H1 (cell line): ENCODE measurements at regions not wholly inside any gene's neighbourhood (a gene's known extent, or its start where the extent isn't known, plus 50 kb on each side); places are given as distances from the start of the nearest gene placed in this dataset.

ENCODE experiments used
- CBX8 ChIP-seq: fragments of 300-800, 300-1000 bp; sonication (generic); IDR thresholded peaks from 2 replicates; pipeline ENCODE4 v1.7.1; 2016; ENCODE audit warnings: low read depth, low read length, borderline replicate concordance
- EGR1 ChIP-seq: IDR thresholded peaks from 2 replicates; pipeline ENCODE4 v1.6.1; 2011; ENCODE audit warnings: low read depth, low read length, borderline replicate concordance
- EP300 ChIP-seq, 2 experiments: IDR thresholded peaks; 1 replicate in 1 of 2; 2 replicates in 1 of 2; pipeline ENCODE4 v1.6.1; 2011 to 2012; ENCODE audit warnings: low read depth in 2 of 2, low read length in 2 of 2, mild to moderate bottlenecking in 2 of 2, borderline replicate concordance in 1 of 2, inconsistent platforms in 1 of 2, moderate library complexity in 1 of 2
- KDM5A ChIP-seq: fragments of 200-600 bp; IDR thresholded peaks from 2 replicates; pipeline ENCODE4 v1.7.1; 2012; ENCODE audit warnings: mild to moderate bottlenecking, low read length, inconsistent platforms, mixed read lengths
- POLR2A ChIP-seq, 2 experiments: IDR thresholded peaks; 1 replicate in 1 of 2; 2 replicates in 1 of 2; pipeline ENCODE4 v1.6.1; 2011; ENCODE audit warnings: low read depth in 2 of 2, low read length in 2 of 2, mild to moderate bottlenecking in 2 of 2; ENCODE audit errors: control extremely low read depth in 1 of 2
- RXRA ChIP-seq: IDR thresholded peaks from 2 replicates; pipeline ENCODE4 v1.6.1; 2011; ENCODE audit warnings: low read depth, mild to moderate bottlenecking, low read length, moderate library complexity; ENCODE audit not compliant: insufficient read depth
- SIN3A ChIP-seq, 2 experiments: IDR thresholded peaks in 1 of 2; conservative IDR thresholded peaks in 1 of 2; 2 replicates each; pipeline ENCODE4 v1.6.1; 2011 to 2012; ENCODE audit warnings: low read length in 2 of 2, improper control_type of control experiment in 1 of 2, low read depth in 1 of 2, mild to moderate bottlenecking in 1 of 2
- TF ChIP-seq, protein P1 (sequence below), 3 experiments: IDR thresholded peaks; 1 replicate in 2 of 3; 2 replicates in 1 of 3; pipeline versions ENCODE4 v1.5.1 to v1.6.1; 2011; ENCODE audit warnings: low read length in 3 of 3, mild to moderate bottlenecking in 3 of 3, inconsistent platforms in 2 of 3, low read depth in 1 of 3, moderate library complexity in 1 of 3; ENCODE audit not compliant: insufficient read depth in 1 of 3; ENCODE audit errors: control extremely low read depth in 1 of 3
- TF ChIP-seq, protein P2 (sequence below): IDR thresholded peaks from 2 replicates; pipeline ENCODE4 v1.6.1; 2011; ENCODE audit warnings: low read depth, mild to moderate bottlenecking, low read length; ENCODE audit not compliant: insufficient read depth

DNA sequence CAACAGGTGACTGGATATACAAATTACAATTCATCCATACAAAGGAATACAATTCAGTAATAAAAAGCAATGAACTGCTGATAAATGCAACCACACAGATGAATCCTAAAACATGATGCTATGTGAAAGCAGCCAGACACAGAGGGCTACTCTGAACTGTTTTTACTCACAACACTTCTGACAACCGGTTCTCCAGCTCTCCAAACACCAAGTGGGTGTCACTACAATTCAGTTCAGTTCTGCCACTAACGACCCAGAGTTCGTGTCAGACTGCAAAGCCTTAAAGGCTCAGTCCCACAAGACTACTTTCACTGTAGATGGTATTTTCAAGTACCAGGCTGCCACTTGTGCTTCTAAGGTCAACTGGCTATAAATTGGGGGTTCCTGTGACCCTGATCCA is 119.4 kb downstream of the SLC16A1 start:
- TF ChIP-seq POLR2A (IDR thresholded peaks at IDR 0.05; ENCODE audit: control extremely low read depth in 1 of 2, low read depth in 2 of 2, low read length in 2 of 2), result no peak
- no peak for TF ChIP-seq EGR1
- TF ChIP-seq CBX8, result no peak
- TF ChIP-seq, protein P1, sequence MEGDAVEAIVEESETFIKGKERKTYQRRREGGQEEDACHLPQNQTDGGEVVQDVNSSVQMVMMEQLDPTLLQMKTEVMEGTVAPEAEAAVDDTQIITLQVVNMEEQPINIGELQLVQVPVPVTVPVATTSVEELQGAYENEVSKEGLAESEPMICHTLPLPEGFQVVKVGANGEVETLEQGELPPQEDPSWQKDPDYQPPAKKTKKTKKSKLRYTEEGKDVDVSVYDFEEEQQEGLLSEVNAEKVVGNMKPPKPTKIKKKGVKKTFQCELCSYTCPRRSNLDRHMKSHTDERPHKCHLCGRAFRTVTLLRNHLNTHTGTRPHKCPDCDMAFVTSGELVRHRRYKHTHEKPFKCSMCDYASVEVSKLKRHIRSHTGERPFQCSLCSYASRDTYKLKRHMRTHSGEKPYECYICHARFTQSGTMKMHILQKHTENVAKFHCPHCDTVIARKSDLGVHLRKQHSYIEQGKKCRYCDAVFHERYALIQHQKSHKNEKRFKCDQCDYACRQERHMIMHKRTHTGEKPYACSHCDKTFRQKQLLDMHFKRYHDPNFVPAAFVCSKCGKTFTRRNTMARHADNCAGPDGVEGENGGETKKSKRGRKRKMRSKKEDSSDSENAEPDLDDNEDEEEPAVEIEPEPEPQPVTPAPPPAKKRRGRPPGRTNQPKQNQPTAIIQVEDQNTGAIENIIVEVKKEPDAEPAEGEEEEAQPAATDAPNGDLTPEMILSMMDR (IDR thresholded peaks at IDR 0.05; ENCODE audit: control extremely low read depth in 1 of 3, insufficient read depth in 1 of 3, low read depth in 1 of 3, low read length in 3 of 3), result no peak
- no peak for TF ChIP-seq KDM5A
- no peak for TF ChIP-seq EP300 (IDR thresholded peaks at IDR 0.05; ENCODE audit: borderline replicate concordance in 1 of 2, low read depth in 2 of 2, low read length in 2 of 2)
- TF ChIP-seq, protein P2, sequence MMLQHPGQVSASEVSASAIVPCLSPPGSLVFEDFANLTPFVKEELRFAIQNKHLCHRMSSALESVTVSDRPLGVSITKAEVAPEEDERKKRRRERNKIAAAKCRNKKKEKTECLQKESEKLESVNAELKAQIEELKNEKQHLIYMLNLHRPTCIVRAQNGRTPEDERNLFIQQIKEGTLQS, result no peak
- TF ChIP-seq SIN3A (conservative IDR thresholded peaks at IDR 0.05 in 1 of 2, IDR thresholded peaks at IDR 0.05 in 1 of 2; ENCODE audit: low read depth in 1 of 2, low read length in 2 of 2), result no peak
- no peak for TF ChIP-seq RXRA
